ENCODE measurements at regions not wholly inside any gene's neighbourhood (a gene's known extent, or its start where the extent isn't known, plus 50 kb on each side); places are given as distances from the start of the nearest gene placed in this dataset.

- TF ChIP-seq, protein P1, sequence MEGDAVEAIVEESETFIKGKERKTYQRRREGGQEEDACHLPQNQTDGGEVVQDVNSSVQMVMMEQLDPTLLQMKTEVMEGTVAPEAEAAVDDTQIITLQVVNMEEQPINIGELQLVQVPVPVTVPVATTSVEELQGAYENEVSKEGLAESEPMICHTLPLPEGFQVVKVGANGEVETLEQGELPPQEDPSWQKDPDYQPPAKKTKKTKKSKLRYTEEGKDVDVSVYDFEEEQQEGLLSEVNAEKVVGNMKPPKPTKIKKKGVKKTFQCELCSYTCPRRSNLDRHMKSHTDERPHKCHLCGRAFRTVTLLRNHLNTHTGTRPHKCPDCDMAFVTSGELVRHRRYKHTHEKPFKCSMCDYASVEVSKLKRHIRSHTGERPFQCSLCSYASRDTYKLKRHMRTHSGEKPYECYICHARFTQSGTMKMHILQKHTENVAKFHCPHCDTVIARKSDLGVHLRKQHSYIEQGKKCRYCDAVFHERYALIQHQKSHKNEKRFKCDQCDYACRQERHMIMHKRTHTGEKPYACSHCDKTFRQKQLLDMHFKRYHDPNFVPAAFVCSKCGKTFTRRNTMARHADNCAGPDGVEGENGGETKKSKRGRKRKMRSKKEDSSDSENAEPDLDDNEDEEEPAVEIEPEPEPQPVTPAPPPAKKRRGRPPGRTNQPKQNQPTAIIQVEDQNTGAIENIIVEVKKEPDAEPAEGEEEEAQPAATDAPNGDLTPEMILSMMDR (IDR thresholded peaks at IDR 0.05) = no peak
- TF ChIP-seq POLR2A (IDR thresholded peaks at IDR 0.05; ENCODE audit: low read depth) = no peak
Measured at GRCh38 chr11:127230392-127230791, 229.8 kb upstream of the KIRREL3 start.
